ENCODE measurements at regions not wholly inside any gene's neighbourhood (a gene's known extent, or its start where the extent isn't known, plus 50 kb on each side); places are given as distances from the start of the nearest gene placed in this dataset.

DNA sequence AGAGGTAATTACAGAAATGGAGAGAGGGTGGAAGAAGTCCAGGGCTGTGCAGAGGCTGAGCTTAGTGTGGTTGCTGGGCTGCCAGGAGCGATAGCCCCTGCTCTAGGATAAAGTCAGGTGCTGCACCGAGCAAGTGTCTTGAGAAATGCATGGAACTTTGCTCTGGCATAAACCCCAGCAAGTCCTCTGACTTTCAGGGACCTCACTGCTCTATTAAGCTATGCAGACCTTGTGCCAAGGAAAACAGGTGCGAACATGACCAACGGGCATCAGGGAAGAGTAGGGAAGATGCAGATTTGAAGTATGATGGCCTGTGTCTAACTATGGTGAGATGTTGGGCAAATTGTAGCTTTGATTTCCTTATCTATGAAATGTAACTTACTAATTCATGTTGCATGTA lies 416.8 kb downstream of the NR2F2 start:
- no peak overlapping the region for H3K27ac ChIP-seq (ENCODE audit: extremely low read depth, low read depth, low read length)
- H3K36me3 ChIP-seq (ENCODE audit: control insufficient read depth in 2 of 2, insufficient read depth in 1 of 2, low read length in 2 of 2), result no peaks in the 10 kb centered on the region
- CTCF ChIA-PET, result interaction anchor here (0.5 to 0.9 kb wide), 5 partner anchors 8 to 487 kb away, joined by 3 to 5 read pairs (median 3); no protein-coding TSS in a partner anchor
- POLR2A ChIA-PET, result no interaction called here
- TF ChIP-seq MYNN (tag by site-specific recombination; IDR thresholded peaks at IDR 0.05; ENCODE audit: borderline replicate concordance) (no peak), ZBTB1 (tag by site-specific recombination; IDR thresholded peaks at IDR 0.05) (no peak), ZIC2 (tag by site-specific recombination; IDR thresholded peaks at IDR 0.05) (no peak), ZNF621 (tag by site-specific recombination; IDR thresholded peaks at IDR 0.05) (no peak), ZNF560 (tag by site-specific recombination; IDR thresholded peaks at IDR 0.05; ENCODE audit: borderline replicate concordance) (no peak), GLIS2 (tag by site-specific recombination; IDR thresholded peaks at IDR 0.05) (no peak), SALL2 (tag by site-specific recombination; IDR thresholded peaks at IDR 0.05; ENCODE audit: borderline replicate concordance) (no peak), ZNF747 (tag by site-specific recombination; IDR thresholded peaks at IDR 0.05) (no peak), GLIS1 (tag by site-specific recombination; IDR thresholded peaks at IDR 0.05) (no peak), ZNF473 (tag by site-specific recombination; IDR thresholded peaks at IDR 0.05) (no peak)
- TF ChIP-seq, protein P1, sequence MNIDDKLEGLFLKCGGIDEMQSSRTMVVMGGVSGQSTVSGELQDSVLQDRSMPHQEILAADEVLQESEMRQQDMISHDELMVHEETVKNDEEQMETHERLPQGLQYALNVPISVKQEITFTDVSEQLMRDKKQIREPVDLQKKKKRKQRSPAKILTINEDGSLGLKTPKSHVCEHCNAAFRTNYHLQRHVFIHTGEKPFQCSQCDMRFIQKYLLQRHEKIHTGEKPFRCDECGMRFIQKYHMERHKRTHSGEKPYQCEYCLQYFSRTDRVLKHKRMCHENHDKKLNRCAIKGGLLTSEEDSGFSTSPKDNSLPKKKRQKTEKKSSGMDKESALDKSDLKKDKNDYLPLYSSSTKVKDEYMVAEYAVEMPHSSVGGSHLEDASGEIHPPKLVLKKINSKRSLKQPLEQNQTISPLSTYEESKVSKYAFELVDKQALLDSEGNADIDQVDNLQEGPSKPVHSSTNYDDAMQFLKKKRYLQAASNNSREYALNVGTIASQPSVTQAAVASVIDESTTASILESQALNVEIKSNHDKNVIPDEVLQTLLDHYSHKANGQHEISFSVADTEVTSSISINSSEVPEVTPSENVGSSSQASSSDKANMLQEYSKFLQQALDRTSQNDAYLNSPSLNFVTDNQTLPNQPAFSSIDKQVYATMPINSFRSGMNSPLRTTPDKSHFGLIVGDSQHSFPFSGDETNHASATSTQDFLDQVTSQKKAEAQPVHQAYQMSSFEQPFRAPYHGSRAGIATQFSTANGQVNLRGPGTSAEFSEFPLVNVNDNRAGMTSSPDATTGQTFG (tag by site-specific recombination; IDR thresholded peaks at IDR 0.05; ENCODE audit: borderline replicate concordance), result no peak
- TF ChIP-seq, protein P2, sequence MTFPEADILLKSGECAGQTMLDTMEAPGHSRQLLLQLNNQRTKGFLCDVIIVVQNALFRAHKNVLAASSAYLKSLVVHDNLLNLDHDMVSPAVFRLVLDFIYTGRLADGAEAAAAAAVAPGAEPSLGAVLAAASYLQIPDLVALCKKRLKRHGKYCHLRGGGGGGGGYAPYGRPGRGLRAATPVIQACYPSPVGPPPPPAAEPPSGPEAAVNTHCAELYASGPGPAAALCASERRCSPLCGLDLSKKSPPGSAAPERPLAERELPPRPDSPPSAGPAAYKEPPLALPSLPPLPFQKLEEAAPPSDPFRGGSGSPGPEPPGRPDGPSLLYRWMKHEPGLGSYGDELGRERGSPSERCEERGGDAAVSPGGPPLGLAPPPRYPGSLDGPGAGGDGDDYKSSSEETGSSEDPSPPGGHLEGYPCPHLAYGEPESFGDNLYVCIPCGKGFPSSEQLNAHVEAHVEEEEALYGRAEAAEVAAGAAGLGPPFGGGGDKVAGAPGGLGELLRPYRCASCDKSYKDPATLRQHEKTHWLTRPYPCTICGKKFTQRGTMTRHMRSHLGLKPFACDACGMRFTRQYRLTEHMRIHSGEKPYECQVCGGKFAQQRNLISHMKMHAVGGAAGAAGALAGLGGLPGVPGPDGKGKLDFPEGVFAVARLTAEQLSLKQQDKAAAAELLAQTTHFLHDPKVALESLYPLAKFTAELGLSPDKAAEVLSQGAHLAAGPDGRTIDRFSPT (tag by site-specific recombination; IDR thresholded peaks at IDR 0.05), result no peak
- TF ChIP-seq, protein P3, sequence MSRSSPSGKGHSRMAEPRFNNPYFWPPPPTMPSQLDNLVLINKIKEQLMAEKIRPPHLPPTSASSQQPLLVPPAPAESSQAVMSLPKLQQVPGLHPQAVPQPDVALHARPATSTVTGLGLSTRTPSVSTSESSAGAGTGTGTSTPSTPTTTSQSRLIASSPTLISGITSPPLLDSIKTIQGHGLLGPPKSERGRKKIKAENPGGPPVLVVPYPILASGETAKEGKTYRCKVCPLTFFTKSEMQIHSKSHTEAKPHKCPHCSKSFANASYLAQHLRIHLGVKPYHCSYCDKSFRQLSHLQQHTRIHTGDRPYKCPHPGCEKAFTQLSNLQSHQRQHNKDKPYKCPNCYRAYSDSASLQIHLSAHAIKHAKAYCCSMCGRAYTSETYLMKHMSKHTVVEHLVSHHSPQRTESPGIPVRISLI (tag by site-specific recombination; IDR thresholded peaks at IDR 0.05), result no peak
- H3K4me3 ChIP-seq (ENCODE audit: low read depth, low read length), result no peak overlapping the region
- H3K9me3 ChIP-seq (ENCODE audit: control insufficient read depth, insufficient read depth, low read depth, low read length), result no peaks in the 10 kb centered on the region
- H3K4me1 ChIP-seq (ENCODE audit: control insufficient read depth, insufficient read depth, low read length), result no peaks in the 10 kb centered on the region

DNA sequence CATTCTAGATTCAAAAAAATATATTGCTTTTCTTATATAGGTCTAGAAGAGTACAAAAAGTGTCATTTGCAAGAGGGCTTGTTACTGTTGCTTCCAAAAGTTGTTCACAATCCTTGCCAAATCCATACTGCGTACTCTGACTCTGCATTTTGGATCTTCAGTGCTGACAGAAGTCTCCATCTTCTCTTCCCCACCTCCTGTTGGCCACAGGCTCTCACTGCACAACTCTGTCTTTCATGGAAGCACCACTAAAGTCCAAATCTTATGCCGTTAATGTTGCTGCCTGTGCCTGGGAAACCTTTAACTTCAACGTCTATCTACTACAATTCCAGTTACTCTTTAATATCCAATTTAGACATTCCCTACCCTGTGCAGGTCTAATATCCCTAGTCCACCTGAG lies 419.9 kb downstream of the NR2F2 start:
- ChIA-PET CTCF (no interaction called here), POLR2A (interaction anchor here (0.6 kb wide), 1 partner anchor 364 kb away, joined by 3 read pairs; no protein-coding TSS in a partner anchor)
- Histone ChIP-seq H3K36me3 (ENCODE audit: control insufficient read depth in 2 of 2, insufficient read depth in 1 of 2, low read length in 2 of 2) (no peaks in the 10 kb centered on the region), H3K4me3 (ENCODE audit: low read depth, low read length) (no peak overlapping the region), H3K4me1 (ENCODE audit: control insufficient read depth, insufficient read depth, low read length) (no peaks in the 10 kb centered on the region), H3K9me3 (ENCODE audit: control insufficient read depth, insufficient read depth, low read depth, low read length) (no peaks in the 10 kb centered on the region), H3K27ac (ENCODE audit: extremely low read depth, low read depth, low read length) (no peak overlapping the region)
- TF ChIP-seq ZNF76 (tag by site-specific recombination; IDR thresholded peaks at IDR 0.05; ENCODE audit: borderline replicate concordance, low read depth) (no peak), YY2 (tag by site-specific recombination; IDR thresholded peaks at IDR 0.05) (no peak), YY1 (tag by site-specific recombination; IDR thresholded peaks at IDR 0.05) (no peak), MEIS1 (CRISPR knock-in tag; IDR thresholded peaks at IDR 0.05; ENCODE audit: borderline replicate concordance) (no peak), SETDB1 (IDR thresholded peaks at IDR 0.05; ENCODE audit: insufficient read length, low read length) (no peak), ZNF248 (tag by site-specific recombination; IDR thresholded peaks at IDR 0.05) (no peak), ZNF404 (tag by site-specific recombination; IDR thresholded peaks at IDR 0.05) (no peak), ZNF324 (tag by site-specific recombination; IDR thresholded peaks at IDR 0.05) (no peak), ZNF426 (tag by site-specific recombination; IDR thresholded peaks at IDR 0.05) (no peak)
- TF ChIP-seq, protein P4, sequence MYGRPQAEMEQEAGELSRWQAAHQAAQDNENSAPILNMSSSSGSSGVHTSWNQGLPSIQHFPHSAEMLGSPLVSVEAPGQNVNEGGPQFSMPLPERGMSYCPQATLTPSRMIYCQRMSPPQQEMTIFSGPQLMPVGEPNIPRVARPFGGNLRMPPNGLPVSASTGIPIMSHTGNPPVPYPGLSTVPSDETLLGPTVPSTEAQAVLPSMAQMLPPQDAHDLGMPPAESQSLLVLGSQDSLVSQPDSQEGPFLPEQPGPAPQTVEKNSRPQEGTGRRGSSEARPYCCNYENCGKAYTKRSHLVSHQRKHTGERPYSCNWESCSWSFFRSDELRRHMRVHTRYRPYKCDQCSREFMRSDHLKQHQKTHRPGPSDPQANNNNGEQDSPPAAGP (tag by site-specific recombination; IDR thresholded peaks at IDR 0.05), result no peak
- TF ChIP-seq, protein P5, sequence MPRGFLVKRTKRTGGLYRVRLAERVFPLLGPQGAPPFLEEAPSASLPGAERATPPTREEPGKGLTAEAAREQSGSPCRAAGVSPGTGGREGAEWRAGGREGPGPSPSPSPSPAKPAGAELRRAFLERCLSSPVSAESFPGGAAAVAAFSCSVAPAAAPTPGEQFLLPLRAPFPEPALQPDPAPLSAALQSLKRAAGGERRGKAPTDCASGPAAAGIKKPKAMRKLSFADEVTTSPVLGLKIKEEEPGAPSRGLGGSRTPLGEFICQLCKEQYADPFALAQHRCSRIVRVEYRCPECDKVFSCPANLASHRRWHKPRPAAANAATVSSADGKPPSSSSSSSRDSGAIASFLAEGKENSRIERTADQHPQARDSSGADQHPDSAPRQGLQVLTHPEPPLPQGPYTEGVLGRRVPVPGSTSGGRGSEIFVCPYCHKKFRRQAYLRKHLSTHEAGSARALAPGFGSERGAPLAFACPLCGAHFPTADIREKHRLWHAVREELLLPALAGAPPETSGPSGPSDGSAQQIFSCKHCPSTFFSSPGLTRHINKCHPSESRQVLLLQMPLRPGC (tag by site-specific recombination; IDR thresholded peaks at IDR 0.05), result no peak

Measured in HEK293 (cell line).